HepG2 (cell line): ENCODE measurements at regions not wholly inside any gene's neighbourhood (a gene's known extent, or its start where the extent isn't known, plus 50 kb on each side); places are given as distances from the start of the nearest gene placed in this dataset.

Source experiments
- ATAC-seq: fragments of 200-7000 bp; cut with Tn5 transposase; 3 replicates; pipeline ENCODE4 v1.9.1; 2020; ENCODE audit warnings: mild to moderate bottlenecking, moderate library complexity
- BruUV-seq: library from RNA; stranded (reverse); fragments of 400-500 nt; replicated peaks from 2 replicates; lab custom pipeline; 2021; lab: Mats Ljungman, UMichigan
- CTCF ChIA-PET: fragments of 300-600 bp; formaldehyde crosslinking; extraction: SDS; loops from one replicate; lab custom pipeline; 2021; ENCODE audit warnings: low total read pairs, inconsistent platforms, low intra/inter-chr PET ratio; lab: Yijun Ruan, JAX
- POLR2A ChIA-PET: fragments of 350-600 bp; sonication (Branson Sonifier 250); formaldehyde crosslinking; loops from one replicate; lab custom pipeline; 2020; ENCODE audit warnings: antibody characterized with exemption, inconsistent platforms; lab: Yijun Ruan, JAX
- DNase-seq: peaks from one replicate; pipeline ENCODE4 v3.0.0-alpha.2; 2015; ENCODE audit warnings: low spot score
- FAIRE-seq: peaks from 3 replicates; lab custom pipeline; 2011; peaks lifted over from hg19 to GRCh38; lab: Jason Lieb, UNC
- H2AFZ ChIP-seq: one replicate; pipeline ENCODE4 v1.6.1; 2011; ENCODE audit warnings: low read length, inconsistent platforms
- H3K27ac ChIP-seq: fragments of 300-600 bp; 3 replicates; pipeline ENCODE4 v1.8.0; 2011; ENCODE audit warnings: mixed run types, mild to moderate bottlenecking, mixed read lengths, low read length, inconsistent platforms; ENCODE audit not compliant: insufficient read depth; ENCODE audit errors: extremely low read length
- H3K27me3 ChIP-seq, 2 experiments: fragments of 200-600 bp in 1 of 2; 2 replicates in 1 of 2; 3 replicates in 1 of 2; pipeline versions ENCODE4 v1.6.0 to v1.8.0; 2011; ENCODE audit warnings: low read length in 2 of 2, mild to moderate bottlenecking in 2 of 2, moderate library complexity in 2 of 2, inconsistent platforms in 1 of 2; ENCODE audit not compliant: insufficient read depth in 2 of 2, control insufficient read depth in 1 of 2
- H3K36me3 ChIP-seq, 2 experiments: fragments of 200-600 bp in 1 of 2; replicated peaks in 1 of 2; 2 replicates in 1 of 2; 3 replicates in 1 of 2; pipeline versions ENCODE4 v1.5.1 to v1.8.0; 2011; ENCODE audit warnings: low read length in 2 of 2, inconsistent platforms in 1 of 2; ENCODE audit not compliant: insufficient read depth in 2 of 2, control insufficient read depth in 1 of 2
- H3K4me1 ChIP-seq: 2 replicates; pipeline ENCODE4 v1.5.1; 2012; ENCODE audit warnings: low read length, inconsistent platforms; ENCODE audit not compliant: insufficient read depth
- H3K4me2 ChIP-seq: 2 replicates; pipeline ENCODE4 v1.6.0; 2011; ENCODE audit warnings: low read depth, low read length, inconsistent platforms
- H3K4me3 ChIP-seq, 3 experiments: fragments of 200-600 bp in 1 of 3; sonication (generic), shearing (Covaris generic) in 1 of 3; replicated peaks in 1 of 3; 2 replicates each; pipeline ENCODE4 v1.5.1; 2011 to 2016; ENCODE audit warnings: low read length in 3 of 3, inconsistent platforms in 2 of 3, low read depth in 2 of 3, mild to moderate bottlenecking in 2 of 3, control low read depth in 1 of 3, mixed read lengths in 1 of 3; ENCODE audit not compliant: insufficient read depth in 1 of 3
- H3K79me2 ChIP-seq: one replicate; pipeline ENCODE4 v1.6.1; 2011; ENCODE audit warnings: low read length, inconsistent platforms; ENCODE audit not compliant: insufficient read depth
- H3K9ac ChIP-seq: 2 replicates; pipeline ENCODE4 v1.6.0; 2011; ENCODE audit warnings: mild to moderate bottlenecking, low read depth, low read length, inconsistent platforms; ENCODE audit not compliant: insufficient read depth
- H3K9me3 ChIP-seq: 2 replicates; pipeline ENCODE4 v1.5.1; 2012; ENCODE audit warnings: mild to moderate bottlenecking, low read length
- H4K20me1 ChIP-seq: 2 replicates; pipeline ENCODE4 v1.6.0; 2011; ENCODE audit warnings: inconsistent platforms, mild to moderate bottlenecking, low read length, moderate library complexity; ENCODE audit not compliant: insufficient read depth
- RFXAP ChIP-seq: sonication (generic); formaldehyde crosslinking; IDR thresholded peaks from 2 replicates; pipeline ENCODE4 v1.4.0; 2020; ENCODE audit warnings: missing genetic modification reagents, borderline replicate concordance
- ZNF768 ChIP-seq: sonication (generic); formaldehyde crosslinking; IDR thresholded peaks from 2 replicates; pipeline ENCODE4 v1.4.0; 2020; ENCODE audit warnings: missing genetic modification reagents
- ZZZ3 ChIP-seq: sonication (generic); formaldehyde crosslinking; IDR thresholded peaks from 2 replicates; pipeline ENCODE4 v1.4.0; 2020; ENCODE audit warnings: missing genetic modification reagents, mild to moderate bottlenecking, borderline replicate concordance
- WGBS: methylation state at CpG from one replicate; pipeline ENCODE4 v1.1.6; 2017; ENCODE audit warnings: low lambda C conversion rate; 5-methylcytosine and 5-hydroxymethylcytosine counted together
- in situ Hi-C: cut with HindIII; loops from 2 replicates; pipeline ENCODE4 v1.10.0; 2017; ENCODE audit warnings: low pct_unique_long_range_greater_than_20kb; ENCODE audit not compliant: extremely low pct_ligation_motif_present
- intact Hi-C: fragments of 100-400 bp; cut with micrococcal nuclease; formaldehyde crosslinking; loops from one replicate; pipeline ENCODE4 v1.10.0; 2022; ENCODE audit not compliant: unreplicated experiment
- TF ChIP-seq, protein P1 (sequence below): sonication (generic); formaldehyde crosslinking; IDR thresholded peaks from 2 replicates; pipeline ENCODE4 v1.8.1; 2022; ENCODE audit warnings: mild to moderate bottlenecking, missing genetic modification reagents

DNA sequence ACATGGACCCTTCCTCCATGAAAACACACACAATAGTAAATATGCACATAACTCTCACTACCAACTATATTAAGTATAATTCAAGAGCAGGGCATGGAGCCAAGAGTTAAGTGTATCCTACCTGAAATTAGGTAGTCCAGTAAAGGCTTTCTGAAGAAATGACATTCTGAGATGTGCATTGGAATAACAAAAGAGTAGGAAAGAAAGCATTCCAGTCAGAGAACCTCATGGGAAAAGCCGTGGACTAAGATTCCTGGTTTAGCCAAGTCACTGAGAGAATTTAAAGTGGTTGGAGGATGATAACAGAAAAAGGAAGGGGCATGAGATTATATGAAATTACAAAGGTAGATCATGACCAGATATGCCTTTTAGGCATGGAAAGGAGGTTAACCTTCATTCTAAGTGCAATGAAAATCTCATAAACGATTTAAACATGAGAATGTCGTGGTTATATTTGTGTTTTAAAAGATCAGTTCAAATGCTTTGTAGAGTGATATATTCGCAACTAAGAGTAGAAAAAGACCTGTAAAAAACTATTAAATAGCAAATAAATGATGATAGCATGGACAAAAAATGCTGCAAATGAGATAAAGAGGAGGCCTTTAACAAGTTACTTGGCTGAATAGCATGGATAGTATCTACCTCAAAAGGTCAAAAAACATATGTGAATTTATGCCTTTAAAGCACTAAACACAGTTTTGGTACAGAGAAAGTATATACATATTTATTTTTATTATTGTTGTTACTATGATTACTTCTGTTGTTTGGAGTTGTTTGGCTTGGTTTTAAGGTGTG is 767.4 kb upstream of the GHITM start:
- ATAC-seq: no peak
- DNase-seq: no peak
- no peak overlapping the region for H2AFZ ChIP-seq
- no peaks in the 10 kb centered on the region for H4K20me1 ChIP-seq
- no peak overlapping the region for H3K4me3 ChIP-seq
- in situ Hi-C loops: no loop called here
- H3K9me3 ChIP-seq: peaks cover 89% of the 10 kb centered on the region
- H3K27ac ChIP-seq: no peak overlapping the region
- TF ChIP-seq ZZZ3 (CRISPR knock-in tag): no peak
- no peak for TF ChIP-seq ZNF768 (CRISPR knock-in tag)
- no peaks in the 10 kb centered on the region for H3K27me3 ChIP-seq
- H3K36me3 ChIP-seq: no peaks in the 10 kb centered on the region
- POLR2A ChIA-PET: no interaction called here
- CTCF ChIA-PET: no interaction called here
- no peak overlapping the region for H3K4me2 ChIP-seq
- no peaks in the 10 kb centered on the region for H3K4me1 ChIP-seq
- H3K79me2 ChIP-seq: no peaks in the 10 kb centered on the region
- no peak for FAIRE-seq
- WGBS: 2% methylated on average over 4 of the region's 4 CpGs
- H3K9ac ChIP-seq: no peak overlapping the region
- no TSS peak for BruUV-seq
- intact Hi-C loops: no loop called here

DNA sequence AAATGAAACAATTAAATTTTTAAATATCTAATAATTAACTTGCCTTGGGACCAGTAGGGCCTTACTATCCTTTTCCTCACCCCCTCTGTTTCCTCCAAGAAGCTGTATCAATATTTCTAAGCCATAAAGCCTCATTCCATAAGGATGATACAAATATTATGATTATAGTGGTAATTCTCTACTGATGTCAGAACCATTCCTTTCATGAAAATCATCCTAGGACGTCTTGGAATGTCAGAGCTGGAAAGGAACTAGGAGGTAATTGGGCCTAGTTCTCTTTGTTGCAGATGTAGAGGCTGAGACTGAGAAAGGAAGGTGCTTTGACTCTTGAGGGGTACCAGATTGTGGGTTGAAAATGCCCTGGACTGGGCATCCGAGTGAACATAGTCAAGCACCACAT is 766.7 kb upstream of the GHITM start:
- Histone ChIP-seq H3K36me3 (no peaks in the 10 kb centered on the region), H3K4me2 (no peak overlapping the region), H3K9ac (no peak overlapping the region), H3K27me3 (no peaks in the 10 kb centered on the region), H3K27ac (no peak overlapping the region), H3K9me3 (peaks cover 89% of the 10 kb centered on the region), H2AFZ (no peak overlapping the region), H4K20me1 (no peaks in the 10 kb centered on the region), H3K4me3 (no peak overlapping the region), H3K4me1 (no peaks in the 10 kb centered on the region), H3K79me2 (no peaks in the 10 kb centered on the region)
- no TSS peak for BruUV-seq
- TF ChIP-seq, protein P1, sequence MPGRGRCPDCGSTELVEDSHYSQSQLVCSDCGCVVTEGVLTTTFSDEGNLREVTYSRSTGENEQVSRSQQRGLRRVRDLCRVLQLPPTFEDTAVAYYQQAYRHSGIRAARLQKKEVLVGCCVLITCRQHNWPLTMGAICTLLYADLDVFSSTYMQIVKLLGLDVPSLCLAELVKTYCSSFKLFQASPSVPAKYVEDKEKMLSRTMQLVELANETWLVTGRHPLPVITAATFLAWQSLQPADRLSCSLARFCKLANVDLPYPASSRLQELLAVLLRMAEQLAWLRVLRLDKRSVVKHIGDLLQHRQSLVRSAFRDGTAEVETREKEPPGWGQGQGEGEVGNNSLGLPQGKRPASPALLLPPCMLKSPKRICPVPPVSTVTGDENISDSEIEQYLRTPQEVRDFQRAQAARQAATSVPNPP (CRISPR knock-in tag): no peak
- no peak for TF ChIP-seq RFXAP (CRISPR knock-in tag)
- FAIRE-seq (no peak), DNase-seq (no peak), ATAC-seq (no peak)
- ChIA-PET POLR2A (no interaction called here), CTCF (no interaction called here)
- 2% methylated on average over 2 of the region's 2 CpGs for WGBS
- in situ Hi-C loops: no loop called here
- intact Hi-C loops: no loop called here
